ENCODE measurements at regions not wholly inside any gene's neighbourhood (a gene's known extent, or its start where the extent isn't known, plus 50 kb on each side); places are given as distances from the start of the nearest gene placed in this dataset.

DNA sequence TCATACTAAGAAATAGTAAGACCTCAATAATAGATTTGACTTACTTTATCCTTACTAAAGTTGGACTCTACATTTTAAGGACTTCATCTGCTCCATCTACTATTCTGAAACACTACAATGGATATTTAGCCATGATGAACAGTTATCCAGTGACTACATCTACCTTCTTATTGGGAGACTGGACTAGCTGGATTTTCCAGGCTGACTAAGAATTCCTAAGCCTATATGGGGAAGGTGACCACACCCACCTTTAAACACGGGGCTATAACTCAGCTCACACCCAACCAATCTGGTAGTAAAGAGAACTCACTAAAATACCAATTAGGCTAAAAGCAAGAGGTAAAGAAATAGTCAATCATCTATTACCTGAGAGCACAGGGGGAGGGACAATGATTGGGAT is 1438.4 kb downstream of the TECRL start:
- 7% methylated on average over 1 of the region's 1 CpG for WGBS (ENCODE audit: insufficient coverage, insufficient replicate concordance, low lambda C conversion rate, missing lambda C conversion rate)
- Histone ChIP-seq H3K27ac (ENCODE audit: control insufficient read depth, insufficient read depth) (no peak overlapping the region), H4K20me1 (ENCODE audit: control insufficient read depth, insufficient read depth) (no peaks in the 10 kb centered on the region), H3K9me3 (replicated peaks; ENCODE audit: control insufficient read depth, insufficient read depth, low read length) (no peaks in the 10 kb centered on the region), H3K27me3 (replicated peaks in 1 of 2; ENCODE audit: control insufficient read depth in 2 of 2, insufficient read depth in 2 of 2, low read length in 1 of 2) (no peaks in the 10 kb centered on the region), H3K9ac (ENCODE audit: control insufficient read depth, insufficient read depth, low read length) (no peak overlapping the region), H3K4me3 (no peak overlapping the region), H3K4me2 (ENCODE audit: control insufficient read depth, insufficient read depth) (no peak overlapping the region), H3K4me1 (ENCODE audit: control insufficient read depth, insufficient read depth, low read length) (no peaks in the 10 kb centered on the region), H2AFZ (ENCODE audit: control insufficient read depth, low read depth, low read length) (no peak overlapping the region), H3K79me2 (ENCODE audit: control insufficient read depth, insufficient read depth, low read length) (no peaks in the 10 kb centered on the region), H3K36me3 (ENCODE audit: control insufficient read depth in 2 of 2, insufficient read depth in 2 of 2, low read length in 1 of 2) (no peaks in the 10 kb centered on the region)
- TF ChIP-seq IKZF1 (conservative IDR thresholded peaks at IDR 0.05) (no peak), PML (IDR thresholded peaks at IDR 0.05; ENCODE audit: low read length) (no peak), SPI1 (IDR thresholded peaks at IDR 0.05; ENCODE audit: borderline replicate concordance, insufficient read depth, low read depth, low read length) (no peak), NR2C1 (IDR thresholded peaks at IDR 0.05) (no peak), ESRRA (IDR thresholded peaks at IDR 0.05; ENCODE audit: low read length) (no peak), WRNIP1 (IDR thresholded peaks at IDR 0.05; ENCODE audit: borderline replicate concordance, low read depth, low read length) (no peak), FOXK2 (IDR thresholded peaks at IDR 0.05) (no peak), RB1 (IDR thresholded peaks at IDR 0.05; ENCODE audit: borderline replicate concordance) (no peak), GABPA (IDR thresholded peaks at IDR 0.05; ENCODE audit: low read depth) (no peak), LARP7 (IDR thresholded peaks at IDR 0.05) (no peak), EGR1 (IDR thresholded peaks at IDR 0.05; ENCODE audit: borderline replicate concordance in 1 of 2, low read depth in 2 of 2, low read length in 2 of 2) (no peak), SMC3 (IDR thresholded peaks at IDR 0.05; ENCODE audit: borderline replicate concordance, low read length) (no peak)
- TF ChIP-seq, protein P1, sequence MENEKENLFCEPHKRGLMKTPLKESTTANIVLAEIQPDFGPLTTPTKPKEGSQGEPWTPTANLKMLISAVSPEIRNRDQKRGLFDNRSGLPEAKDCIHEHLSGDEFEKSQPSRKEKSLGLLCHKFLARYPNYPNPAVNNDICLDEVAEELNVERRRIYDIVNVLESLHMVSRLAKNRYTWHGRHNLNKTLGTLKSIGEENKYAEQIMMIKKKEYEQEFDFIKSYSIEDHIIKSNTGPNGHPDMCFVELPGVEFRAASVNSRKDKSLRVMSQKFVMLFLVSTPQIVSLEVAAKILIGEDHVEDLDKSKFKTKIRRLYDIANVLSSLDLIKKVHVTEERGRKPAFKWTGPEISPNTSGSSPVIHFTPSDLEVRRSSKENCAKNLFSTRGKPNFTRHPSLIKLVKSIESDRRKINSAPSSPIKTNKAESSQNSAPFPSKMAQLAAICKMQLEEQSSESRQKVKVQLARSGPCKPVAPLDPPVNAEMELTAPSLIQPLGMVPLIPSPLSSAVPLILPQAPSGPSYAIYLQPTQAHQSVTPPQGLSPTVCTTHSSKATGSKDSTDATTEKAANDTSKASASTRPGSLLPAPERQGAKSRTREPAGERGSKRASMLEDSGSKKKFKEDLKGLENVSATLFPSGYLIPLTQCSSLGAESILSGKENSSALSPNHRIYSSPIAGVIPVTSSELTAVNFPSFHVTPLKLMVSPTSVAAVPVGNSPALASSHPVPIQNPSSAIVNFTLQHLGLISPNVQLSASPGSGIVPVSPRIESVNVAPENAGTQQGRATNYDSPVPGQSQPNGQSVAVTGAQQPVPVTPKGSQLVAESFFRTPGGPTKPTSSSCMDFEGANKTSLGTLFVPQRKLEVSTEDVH (IDR thresholded peaks at IDR 0.05; ENCODE audit: low read depth, partially characterized antibody): no peak
- TF ChIP-seq, protein P2, sequence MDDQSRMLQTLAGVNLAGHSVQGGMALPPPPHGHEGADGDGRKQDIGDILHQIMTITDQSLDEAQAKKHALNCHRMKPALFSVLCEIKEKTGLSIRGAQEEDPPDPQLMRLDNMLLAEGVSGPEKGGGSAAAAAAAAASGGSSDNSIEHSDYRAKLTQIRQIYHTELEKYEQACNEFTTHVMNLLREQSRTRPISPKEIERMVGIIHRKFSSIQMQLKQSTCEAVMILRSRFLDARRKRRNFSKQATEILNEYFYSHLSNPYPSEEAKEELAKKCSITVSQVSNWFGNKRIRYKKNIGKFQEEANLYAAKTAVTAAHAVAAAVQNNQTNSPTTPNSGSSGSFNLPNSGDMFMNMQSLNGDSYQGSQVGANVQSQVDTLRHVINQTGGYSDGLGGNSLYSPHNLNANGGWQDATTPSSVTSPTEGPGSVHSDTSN (IDR thresholded peaks at IDR 0.05; ENCODE audit: insufficient replicate concordance, low read depth, low read length): no peak
- TF ChIP-seq, protein P3, sequence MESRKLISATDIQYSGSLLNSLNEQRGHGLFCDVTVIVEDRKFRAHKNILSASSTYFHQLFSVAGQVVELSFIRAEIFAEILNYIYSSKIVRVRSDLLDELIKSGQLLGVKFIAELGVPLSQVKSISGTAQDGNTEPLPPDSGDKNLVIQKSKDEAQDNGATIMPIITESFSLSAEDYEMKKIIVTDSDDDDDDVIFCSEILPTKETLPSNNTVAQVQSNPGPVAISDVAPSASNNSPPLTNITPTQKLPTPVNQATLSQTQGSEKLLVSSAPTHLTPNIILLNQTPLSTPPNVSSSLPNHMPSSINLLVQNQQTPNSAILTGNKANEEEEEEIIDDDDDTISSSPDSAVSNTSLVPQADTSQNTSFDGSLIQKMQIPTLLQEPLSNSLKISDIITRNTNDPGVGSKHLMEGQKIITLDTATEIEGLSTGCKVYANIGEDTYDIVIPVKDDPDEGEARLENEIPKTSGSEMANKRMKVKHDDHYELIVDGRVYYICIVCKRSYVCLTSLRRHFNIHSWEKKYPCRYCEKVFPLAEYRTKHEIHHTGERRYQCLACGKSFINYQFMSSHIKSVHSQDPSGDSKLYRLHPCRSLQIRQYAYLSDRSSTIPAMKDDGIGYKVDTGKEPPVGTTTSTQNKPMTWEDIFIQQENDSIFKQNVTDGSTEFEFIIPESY (IDR thresholded peaks at IDR 0.05): no peak
- RAD21 ChIA-PET (ENCODE audit: unreplicated experiment): no interaction called here
- intact Hi-C loops (cut with micrococcal nuclease; ENCODE audit: unreplicated experiment): no loop called here
- in situ Hi-C loops (cut with MboI): no loop called here
- no peak for ATAC-seq
- CTCF ChIA-PET: interaction anchor here (0.9 kb wide), 1 partner anchor 9 kb away, joined by 4 read pairs; no protein-coding TSS in a partner anchor
- POLR2A ChIA-PET: no interaction called here
- DNase-seq (ENCODE audit: low read depth, low spot score): no peak
- no TSS peak for BruUV-seq (replicated peaks)
- FAIRE-seq: no peak
- SMC1A ChIA-PET (ENCODE audit: uncharacterized antibody, unreplicated experiment): no interaction called here

Data from GM12878 (cell line).